HG03442 (cell line): ENCODE measurements at regions not wholly inside any gene's neighbourhood (a gene's known extent, or its start where the extent isn't known, plus 50 kb on each side); places are given as distances from the start of the nearest gene placed in this dataset.

Experiments used
- ATAC-seq: cut with Tn5 transposase; IDR thresholded peaks from one replicate; pipeline ENCODE4 v1.9.1; 2021; ENCODE audit warnings: mild to moderate bottlenecking, moderate library complexity; ENCODE audit not compliant: unreplicated experiment

GRCh38 chr4:45368832-45369231 is 642.5 kb upstream of the GNPDA2 start:
- ATAC-seq = no peak

GRCh38 chr4:45363931-45364330 is 637.6 kb upstream of the GNPDA2 start:
- no peak for ATAC-seq

- no peak for ATAC-seq
Observed at GRCh38 chr4:45358573-45359506, 632.5 kb upstream of the GNPDA2 start.

DNA sequence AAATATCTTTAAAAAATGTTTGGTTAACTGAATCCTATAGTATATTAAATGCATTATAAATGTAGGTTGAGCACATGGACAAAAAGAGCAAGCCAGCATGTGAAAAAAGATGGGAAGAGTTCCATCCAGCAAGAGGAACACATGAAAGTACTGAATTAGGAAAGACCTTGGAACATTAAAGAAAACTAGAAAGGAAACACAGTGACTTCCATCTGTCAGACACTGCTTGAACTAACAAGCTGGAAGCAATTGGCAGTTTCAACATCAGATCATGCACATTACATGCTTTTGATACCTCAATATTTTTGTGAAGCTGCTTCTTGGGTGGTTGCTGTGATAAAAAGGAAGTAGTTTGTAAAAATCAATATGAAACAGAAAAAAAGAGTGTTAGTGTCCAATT is 626.8 kb upstream of the GNPDA2 start:
- no peak for ATAC-seq

GRCh38 chr4:45350438-45350837 is 624.1 kb upstream of the GNPDA2 start:
- ATAC-seq = peak; percentile 65

GRCh38 chr4:45349859-45350258 is 623.5 kb upstream of the GNPDA2 start:
- ATAC-seq = no peak

DNA sequence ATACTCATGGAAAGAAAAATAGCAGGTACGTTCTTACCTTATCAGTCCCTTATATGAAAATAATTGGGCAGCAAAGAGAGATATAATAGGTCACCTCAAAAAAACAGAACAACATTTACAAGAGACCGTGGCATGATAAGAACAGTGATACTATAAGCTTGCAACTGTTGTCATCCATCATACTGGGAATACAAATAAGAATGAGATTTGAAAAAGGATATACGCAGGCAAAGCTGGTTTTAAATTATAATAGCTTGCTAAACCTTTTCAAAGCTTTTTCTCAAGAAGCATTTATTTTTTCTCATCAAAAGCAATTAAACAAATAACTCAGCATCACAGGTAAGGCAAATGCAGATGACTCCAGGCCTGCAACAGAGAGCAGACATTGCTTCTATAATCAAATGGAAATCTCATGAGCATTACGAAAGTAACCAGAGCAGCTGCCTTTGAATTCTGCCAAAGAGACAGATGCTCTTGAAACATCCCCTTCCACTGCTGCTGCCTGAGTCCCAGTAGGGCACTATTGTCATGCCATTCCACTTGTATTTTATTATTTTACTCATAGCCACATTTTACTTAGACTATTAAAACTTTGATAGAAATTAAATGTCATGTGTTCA is 620.6 kb upstream of the GNPDA2 start:
- ATAC-seq = no peak

GRCh38 chr4:45345558-45345957 is 619.2 kb upstream of the GNPDA2 start:
- ATAC-seq = no peak

- ATAC-seq = no peak
Observed at GRCh38 chr4:45331802-45332201, 605.4 kb upstream of the GNPDA2 start.

DNA sequence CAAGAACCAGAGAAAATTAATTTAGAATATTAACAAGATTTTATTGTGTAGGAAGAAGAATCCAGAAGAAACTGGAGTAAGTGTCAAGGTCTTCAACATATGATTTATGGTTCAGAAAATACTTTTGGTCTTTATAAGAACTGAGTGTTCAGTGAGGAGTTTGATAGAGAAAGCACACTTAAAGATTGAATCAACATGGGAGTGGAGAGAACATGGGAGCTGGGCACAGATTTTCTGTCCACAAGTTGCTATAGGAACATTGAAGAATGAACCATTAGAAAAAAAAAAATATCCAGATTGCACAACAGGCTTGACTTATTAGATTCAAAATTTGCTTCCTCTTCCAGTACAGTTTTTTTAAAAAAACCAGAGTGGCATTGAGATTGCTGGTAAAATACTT is 601.2 kb upstream of the GNPDA2 start:
- no peak for ATAC-seq

DNA sequence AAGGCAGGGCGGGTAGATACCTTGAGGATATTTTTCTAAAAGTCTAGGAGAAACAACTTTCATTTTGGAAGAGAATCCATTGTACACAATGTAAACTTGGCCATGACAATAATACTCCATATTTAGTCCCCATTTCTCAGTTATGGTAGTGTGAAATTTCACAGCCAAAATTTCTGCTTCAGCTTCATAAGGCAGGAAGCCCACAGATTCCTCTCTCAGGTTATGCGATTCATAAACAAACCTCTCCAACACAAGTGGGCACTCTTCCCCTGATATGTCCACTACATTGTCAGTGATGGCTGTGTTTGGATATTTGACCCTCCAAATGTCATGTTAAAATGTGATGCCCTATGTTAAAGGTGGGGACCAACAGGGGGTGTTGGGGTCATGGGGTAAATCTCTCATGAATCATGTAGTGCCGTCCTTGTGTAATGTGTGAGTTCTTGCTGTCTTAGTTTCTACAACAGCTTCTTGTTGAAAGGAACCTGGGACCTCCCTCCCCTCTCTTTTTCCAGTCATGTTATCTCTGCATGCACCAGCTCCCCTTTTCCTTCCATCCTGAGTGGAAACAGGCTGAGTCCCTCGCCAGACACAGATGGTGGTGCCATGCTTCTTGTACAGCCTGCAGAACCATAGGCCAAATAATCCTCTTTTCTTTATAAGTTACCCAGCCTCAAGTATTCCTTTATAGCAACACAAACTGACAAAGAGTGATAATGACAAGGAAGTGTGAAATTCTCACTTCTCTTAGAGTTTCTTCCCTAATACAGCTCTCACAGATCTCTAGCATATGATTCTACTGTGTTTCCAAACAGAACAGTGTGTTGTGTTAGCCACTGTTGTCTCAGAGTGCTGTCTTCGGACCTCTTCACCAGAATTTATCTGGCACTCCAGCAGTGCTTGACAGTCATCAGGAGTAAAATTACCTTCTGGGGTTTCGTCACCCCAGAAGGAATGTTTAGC is 598.4 kb upstream of the GNPDA2 start:
- no peak for ATAC-seq

DNA sequence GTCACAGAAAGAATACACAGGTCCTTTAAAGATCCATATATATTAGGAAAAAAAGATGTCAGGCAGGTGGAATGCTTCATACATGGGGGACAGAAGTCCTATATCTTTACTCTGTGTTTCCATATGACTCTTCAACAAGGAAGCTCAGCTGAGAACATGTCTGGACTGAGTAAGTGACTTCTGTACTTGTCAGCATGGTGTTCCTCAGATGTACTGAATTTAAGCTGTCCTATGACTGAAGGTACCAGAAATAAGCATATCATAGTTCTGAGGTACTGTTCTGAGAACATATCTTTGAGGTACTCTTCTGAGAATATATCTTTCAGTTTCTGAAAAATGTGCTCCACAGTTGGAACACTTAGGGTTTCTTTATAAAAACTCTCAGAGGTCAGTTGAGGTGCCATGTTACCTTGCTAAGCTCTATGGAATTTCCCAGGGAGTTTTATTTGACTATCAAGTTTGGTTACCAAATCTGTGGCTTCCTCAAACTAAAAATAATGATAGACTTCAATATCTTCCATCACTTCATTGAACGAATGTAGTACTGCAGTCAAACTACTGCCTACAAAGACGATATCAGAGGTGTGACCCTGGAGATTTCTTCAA is 597.2 kb upstream of the GNPDA2 start:
- ATAC-seq = no peak

DNA sequence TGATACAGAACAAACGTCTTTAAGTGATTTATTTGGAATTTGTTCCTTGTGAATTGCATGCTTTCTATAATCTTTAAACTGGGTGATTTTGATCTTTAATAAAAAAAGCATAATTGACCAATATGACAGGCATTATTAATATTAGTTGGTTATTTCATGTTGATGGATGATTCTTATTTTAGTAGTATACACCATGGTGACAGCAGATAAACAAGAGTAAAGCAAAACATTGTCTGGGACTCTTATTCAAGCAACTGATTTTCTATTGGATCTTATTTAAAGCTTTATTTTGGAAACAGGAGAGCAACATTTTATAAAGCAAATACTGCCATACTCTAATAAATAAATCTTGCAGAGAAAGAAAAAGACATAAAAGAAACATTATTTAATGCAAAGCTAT is 591.4 kb upstream of the GNPDA2 start:
- no peak for ATAC-seq

DNA sequence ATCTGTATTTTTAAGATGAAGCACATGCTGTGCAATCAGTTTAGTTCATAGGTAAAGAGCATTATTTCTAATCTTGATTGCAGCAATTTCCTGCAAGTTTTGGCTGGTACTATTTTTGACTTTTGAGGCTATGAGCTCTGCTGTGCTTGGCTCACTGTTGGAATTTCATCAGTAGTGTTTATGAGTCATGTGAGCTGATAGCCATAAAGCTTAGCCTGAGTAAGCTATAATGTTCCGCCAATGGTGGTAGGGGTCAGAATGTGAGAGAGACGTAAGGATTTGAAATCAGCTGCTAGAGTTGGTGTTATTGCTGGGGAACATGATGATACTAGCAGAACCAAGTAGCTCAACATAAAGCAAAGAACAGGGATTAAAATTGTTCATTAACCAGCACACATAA is 590.9 kb upstream of the GNPDA2 start:
- no peak for ATAC-seq

DNA sequence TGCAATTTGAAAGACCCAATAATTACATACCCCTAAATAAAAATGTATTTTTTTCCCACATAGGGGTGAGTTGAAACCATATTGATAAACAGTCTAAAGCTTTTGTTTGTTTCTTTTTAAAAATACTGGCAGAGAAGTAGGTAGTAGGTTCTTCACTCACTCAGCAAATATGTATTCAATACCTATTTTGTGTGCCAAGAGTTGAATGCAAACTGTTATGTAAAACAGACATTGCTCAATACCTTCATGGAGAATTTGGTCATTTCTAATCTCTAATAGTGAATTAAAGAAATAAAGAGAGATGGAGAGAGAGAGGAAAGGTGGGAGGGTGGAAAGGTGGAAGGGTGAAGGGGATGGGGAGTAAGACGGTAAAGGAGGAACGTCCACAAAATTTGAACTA is 589.9 kb upstream of the GNPDA2 start:
- no peak for ATAC-seq

DNA sequence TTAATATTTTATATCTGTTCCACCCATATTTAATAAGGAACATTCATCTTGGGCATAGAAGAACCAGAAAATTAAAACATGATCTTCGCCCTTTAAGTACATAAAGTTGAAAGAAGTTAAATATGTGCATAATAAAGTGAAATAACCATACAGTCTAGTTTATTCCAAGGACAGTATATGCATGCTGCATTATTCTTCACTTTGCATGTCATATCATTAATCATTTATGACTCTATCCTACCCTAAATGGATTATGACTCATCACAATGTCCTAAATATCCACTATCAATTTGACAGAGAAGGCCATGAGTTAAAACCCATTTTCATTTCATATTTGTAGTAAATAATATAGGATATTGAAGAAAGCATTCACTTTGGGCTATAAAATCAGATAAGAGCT is 576.5 kb upstream of the GNPDA2 start:
- ATAC-seq = no peak

- no peak for ATAC-seq
Observed at GRCh38 chr4:45294464-45294863, 568.1 kb upstream of the GNPDA2 start.

DNA sequence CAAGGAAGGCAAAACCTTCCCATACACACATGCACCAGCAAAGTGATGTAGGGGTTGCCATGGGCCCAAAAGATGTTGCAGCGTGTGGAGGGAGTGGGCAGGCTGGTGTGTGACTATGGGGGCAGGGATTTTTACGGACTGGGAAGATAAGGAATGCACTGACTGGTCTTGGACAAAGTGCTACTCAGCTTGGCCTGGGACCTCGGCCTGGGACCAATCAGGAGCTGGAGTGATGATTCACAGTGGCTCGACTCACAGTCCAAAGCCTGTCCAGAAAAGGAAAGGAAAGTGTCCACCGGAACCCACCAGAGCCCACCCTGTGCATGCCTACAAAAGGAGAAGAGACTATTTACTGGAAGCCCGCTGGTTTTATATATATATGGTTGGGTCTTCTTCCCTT is 567.0 kb upstream of the GNPDA2 start:
- ATAC-seq = no peak

DNA sequence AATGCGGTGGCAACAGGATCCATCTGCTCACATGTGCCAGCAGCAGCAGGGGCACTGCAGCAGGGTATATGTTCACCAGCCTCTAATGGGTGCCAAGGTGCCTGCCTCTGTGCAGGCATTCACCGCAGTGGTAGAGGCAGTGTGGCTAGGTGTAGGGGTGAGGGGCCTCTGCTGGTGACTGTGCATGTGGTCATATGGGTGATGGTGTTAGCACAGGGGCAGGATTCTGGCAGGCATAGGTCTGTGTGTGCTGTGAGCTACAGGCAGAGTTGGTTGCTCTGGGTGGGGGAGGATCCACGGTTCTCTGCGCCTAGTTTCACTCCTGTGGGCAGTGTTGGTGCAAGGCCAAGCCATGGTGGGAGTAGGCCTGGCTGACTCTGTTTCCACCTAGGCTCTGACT is 566.5 kb upstream of the GNPDA2 start:
- ATAC-seq = no peak

GRCh38 chr4:45284400-45285085 is 558.2 kb upstream of the GNPDA2 start:
- ATAC-seq = no peak
